Muscle layer of duodenum (tissue), 2 donors: ENCODE measurements at regions not wholly inside any gene's neighbourhood (a gene's known extent, or its start where the extent isn't known, plus 50 kb on each side); places are given as distances from the start of the nearest gene placed in this dataset.

Experiments
- H3K27ac ChIP-seq: one replicate; pipeline ENCODE4 v1.7.0; 2013; ENCODE audit warnings: mild to moderate bottlenecking, low read length
- H3K27me3 ChIP-seq: one replicate; pipeline ENCODE4 v1.7.0; 2013; ENCODE audit warnings: low read depth, mild to moderate bottlenecking, control low read depth, low read length
- H3K36me3 ChIP-seq, 2 donors: one replicate each; pipeline ENCODE4 v1.7.0; 2013; ENCODE audit warnings: low read length in 2 of 2, control low read depth in 1 of 2, mild to moderate bottlenecking in 1 of 2; ENCODE audit not compliant: insufficient read depth in 2 of 2, control insufficient read depth in 1 of 2
- H3K4me1 ChIP-seq, 2 donors: one replicate each; pipeline ENCODE4 v1.7.0; 2013; ENCODE audit warnings: low read length in 2 of 2, mild to moderate bottlenecking in 2 of 2, control low read depth in 1 of 2, moderate library complexity in 1 of 2; ENCODE audit not compliant: insufficient read depth in 2 of 2, control insufficient read depth in 1 of 2
- H3K4me3 ChIP-seq, 2 donors: one replicate each; pipeline ENCODE4 v1.7.0; 2013; ENCODE audit warnings: low read length in 2 of 2, low read depth in 1 of 2, mild to moderate bottlenecking in 1 of 2
- H3K9me3 ChIP-seq, 2 donors: one replicate each; pipeline ENCODE4 v1.7.0; 2013; ENCODE audit warnings: low read length in 2 of 2, control low read depth in 1 of 2, mild to moderate bottlenecking in 1 of 2; ENCODE audit not compliant: control insufficient read depth in 1 of 2
- donor health status: healthy.

DNA sequence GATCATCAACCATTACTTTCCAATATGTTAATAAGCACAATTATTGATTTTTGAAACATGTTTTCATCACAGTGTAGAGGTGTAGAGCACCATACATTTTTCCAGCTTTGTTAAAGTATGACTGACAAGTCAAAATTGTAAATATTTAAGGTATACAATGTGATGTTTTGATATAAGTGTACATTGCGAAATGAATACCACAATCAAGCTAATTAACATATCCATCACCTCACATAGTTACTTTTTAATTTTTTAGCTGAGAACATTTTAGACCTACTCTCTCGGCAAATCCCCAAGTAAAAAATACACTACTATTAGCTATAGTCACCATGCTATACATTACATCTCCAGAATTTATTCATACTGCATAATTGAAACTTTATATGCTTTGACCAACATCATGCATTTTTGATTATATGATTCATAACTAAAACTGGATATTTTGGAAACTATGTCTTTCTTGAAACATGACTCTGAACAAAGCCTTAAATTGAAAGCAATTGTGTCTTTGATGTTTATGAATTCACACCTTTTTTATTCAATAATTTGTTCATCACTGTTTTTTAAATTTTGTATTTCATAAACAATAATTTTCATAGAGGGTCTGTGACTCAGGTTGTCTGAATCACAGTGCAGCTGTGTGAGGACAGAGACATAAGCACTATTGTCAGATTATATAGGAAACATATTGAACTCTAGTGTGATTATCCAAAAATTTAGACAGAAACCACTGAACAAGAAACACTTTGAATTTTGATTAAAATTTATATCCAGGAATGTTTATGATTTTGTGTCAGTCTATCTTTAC is 486.1 kb downstream of the SEMA3D start:
- Histone ChIP-seq H3K4me1 (no peaks in the 10 kb centered on the region), H3K27me3 (no peaks in the 10 kb centered on the region), H3K4me3 (no peak overlapping the region), H3K36me3 (no peaks in the 10 kb centered on the region), H3K27ac (no peak overlapping the region), H3K9me3 (no peaks in the 10 kb centered on the region)

DNA sequence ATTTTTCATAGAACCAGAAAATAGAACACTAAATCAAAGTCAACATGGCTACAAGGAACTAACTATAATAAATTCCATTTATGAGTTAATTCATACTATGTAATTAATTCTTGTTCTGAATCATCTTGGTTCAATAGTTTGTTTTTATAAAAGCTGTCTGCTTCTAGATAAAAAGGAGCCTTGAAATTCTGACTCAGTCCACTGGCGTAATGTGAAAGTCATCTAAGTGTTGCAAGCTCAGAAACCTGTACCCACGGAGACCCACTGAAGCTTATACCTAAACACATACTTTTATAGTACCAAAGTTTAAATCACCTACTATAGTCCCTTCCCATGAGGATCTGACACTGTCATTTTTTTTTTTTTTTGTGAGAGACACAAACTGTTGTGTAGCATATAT is 489.4 kb downstream of the SEMA3D start:
- H3K4me3 ChIP-seq, result no peak overlapping the region

DNA sequence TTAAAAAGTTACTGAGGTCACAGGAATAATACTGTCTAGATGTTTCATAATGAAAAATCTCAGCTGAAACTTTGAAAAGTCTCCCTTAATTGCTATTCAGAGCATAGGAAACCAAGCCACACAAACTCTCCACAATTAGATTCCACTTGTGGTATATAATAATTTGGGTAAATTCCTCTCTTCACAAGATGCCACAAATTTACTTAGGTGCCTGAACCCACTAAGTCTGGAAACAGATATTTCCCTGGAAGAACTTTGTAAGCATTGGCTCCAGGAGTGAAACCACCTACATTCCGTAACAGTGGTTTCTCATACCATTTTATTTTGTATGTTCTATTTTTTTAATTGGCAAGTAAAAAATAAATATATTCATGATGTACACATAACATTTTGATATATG is 493.4 kb downstream of the SEMA3D start:
- Histone ChIP-seq H3K36me3 (no peaks in the 10 kb centered on the region), H3K9me3 (no peaks in the 10 kb centered on the region), H3K4me3 (no peak overlapping the region), H3K4me1 (no peaks in the 10 kb centered on the region), H3K27ac (no peak overlapping the region), H3K27me3 (no peaks in the 10 kb centered on the region)

More for the DNA sequence above, 489.4 kb downstream of the SEMA3D start:
- no peaks in the 10 kb centered on the region for H3K36me3 ChIP-seq
- no peaks in the 10 kb centered on the region for H3K9me3 ChIP-seq
- no peak overlapping the region for H3K27ac ChIP-seq
- H3K4me1 ChIP-seq, result no peaks in the 10 kb centered on the region
- H3K27me3 ChIP-seq, result no peaks in the 10 kb centered on the region

DNA sequence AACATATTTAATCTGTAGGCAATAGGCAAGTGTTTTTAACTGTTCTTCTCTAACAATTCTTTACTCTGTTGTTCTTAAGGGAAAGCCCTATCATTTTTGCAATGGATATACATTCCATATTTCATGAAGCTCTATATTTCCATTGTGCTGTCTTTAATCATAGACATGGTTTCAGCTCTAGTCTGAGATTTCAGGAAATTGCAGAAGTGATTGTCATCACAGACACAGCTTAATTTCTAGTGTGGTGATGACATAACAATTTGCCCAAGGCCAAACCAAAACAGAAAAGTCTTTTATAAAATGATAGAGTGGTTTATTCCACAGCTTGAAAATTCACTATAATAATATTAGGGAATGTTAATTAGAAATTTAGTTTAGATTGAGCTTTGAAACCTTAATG is 494.1 kb upstream of the SEMA3A start:
- H3K27me3 ChIP-seq, result no peaks in the 10 kb centered on the region
- H3K4me1 ChIP-seq, result no peaks in the 10 kb centered on the region
- no peaks in the 10 kb centered on the region for H3K36me3 ChIP-seq
- H3K27ac ChIP-seq, result no peak overlapping the region
- H3K9me3 ChIP-seq, result no peaks in the 10 kb centered on the region
- H3K4me3 ChIP-seq, result no peak overlapping the region

DNA sequence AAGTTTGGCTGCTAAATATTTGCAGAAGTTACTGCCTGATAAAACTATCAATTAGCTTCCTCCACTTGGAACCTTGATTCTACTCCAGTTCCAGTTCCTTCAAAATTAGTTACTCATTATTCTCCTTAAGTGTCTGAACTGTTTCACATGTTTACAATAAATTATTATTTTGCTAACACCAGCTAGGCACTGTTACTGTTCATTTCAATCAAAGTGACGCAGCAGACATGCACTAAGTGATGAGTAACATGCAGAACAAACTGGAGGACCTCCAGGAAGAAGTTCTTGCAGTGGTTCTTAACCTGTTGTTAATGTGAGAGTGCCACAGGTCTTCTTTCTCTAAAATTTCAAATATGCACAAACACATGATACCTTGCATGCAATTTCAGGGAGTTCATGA is 491.8 kb upstream of the SEMA3A start:
- no peaks in the 10 kb centered on the region for H3K36me3 ChIP-seq
- H3K4me3 ChIP-seq, result no peak overlapping the region
- H3K27me3 ChIP-seq, result no peaks in the 10 kb centered on the region
- H3K27ac ChIP-seq, result no peak overlapping the region
- no peaks in the 10 kb centered on the region for H3K4me1 ChIP-seq
- no peaks in the 10 kb centered on the region for H3K9me3 ChIP-seq

DNA sequence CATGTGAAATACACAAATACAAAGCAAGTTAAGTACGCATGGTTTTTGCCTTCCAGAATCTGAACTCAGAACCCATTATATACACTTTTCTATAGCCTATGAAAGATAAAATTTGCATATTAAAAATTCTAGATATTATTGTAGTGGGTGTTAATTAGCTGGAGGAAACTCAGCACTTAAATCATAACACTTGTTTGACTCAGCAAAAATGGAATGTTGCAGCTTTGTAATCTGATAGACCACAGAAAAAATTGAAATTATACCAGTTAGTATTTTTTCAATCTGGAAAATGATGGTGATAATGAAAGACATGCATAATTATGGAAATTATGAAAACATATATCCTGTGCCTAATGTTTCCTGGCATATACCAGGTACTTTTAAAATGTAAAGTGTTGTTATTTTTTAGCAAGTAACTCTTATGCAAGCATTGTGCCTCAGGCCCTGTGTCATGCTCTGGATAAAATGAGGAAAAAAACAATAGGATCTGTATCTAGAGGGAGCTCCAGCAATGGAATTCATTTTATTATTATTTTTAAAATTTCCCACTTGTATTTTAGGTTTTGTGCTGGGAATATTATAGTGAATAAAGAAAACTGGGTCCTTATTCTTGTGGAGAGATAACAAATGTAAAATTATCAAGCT is 490.4 kb upstream of the SEMA3A start:
- Histone ChIP-seq H3K4me1 (no peaks in the 10 kb centered on the region), H3K4me3 (no peak overlapping the region), H3K36me3 (no peaks in the 10 kb centered on the region), H3K9me3 (no peaks in the 10 kb centered on the region), H3K27me3 (no peaks in the 10 kb centered on the region), H3K27ac (no peak overlapping the region)

DNA sequence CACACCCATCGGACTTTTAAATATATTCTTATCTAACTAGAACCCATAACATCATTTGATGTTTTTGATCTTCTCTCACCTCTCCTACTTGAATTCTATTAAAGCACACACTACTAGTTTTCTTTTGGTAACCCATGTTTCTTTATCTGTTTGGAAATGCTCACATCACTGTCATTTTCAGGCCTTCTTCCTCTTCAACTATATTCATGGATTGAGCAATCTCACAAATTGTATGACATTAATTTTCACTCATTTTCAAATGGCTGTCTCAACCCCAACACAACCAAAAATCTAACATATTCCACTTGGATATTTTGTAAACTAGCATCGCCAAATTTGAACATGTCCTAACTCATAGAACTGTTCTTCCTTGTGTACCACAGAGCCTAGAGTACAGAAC is 488.0 kb upstream of the SEMA3A start:
- H3K9me3 ChIP-seq, result no peaks in the 10 kb centered on the region
- H3K4me3 ChIP-seq, result no peak overlapping the region
- no peaks in the 10 kb centered on the region for H3K4me1 ChIP-seq
- no peaks in the 10 kb centered on the region for H3K36me3 ChIP-seq
- no peak overlapping the region for H3K27ac ChIP-seq
- H3K27me3 ChIP-seq, result no peaks in the 10 kb centered on the region

DNA sequence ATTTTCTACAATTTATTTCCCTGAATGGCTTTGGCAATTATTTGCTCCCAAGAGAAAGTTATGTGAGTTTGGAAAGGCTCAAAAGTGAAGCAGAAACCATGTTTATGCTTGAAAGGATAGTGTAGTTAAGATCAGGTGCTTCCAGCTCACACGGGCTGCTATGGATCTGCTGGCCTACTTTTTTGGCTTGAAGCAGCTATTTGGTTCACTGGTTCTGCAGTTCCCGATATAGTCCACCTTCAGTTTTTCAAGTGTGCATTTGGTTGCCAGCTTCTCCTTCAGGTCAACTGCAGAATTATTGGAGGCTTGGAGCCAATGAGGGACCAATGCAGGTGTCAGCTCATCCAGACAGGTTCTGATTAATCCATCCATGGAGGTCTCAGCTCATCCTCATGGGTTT is 484.3 kb upstream of the SEMA3A start:
- no peaks in the 10 kb centered on the region for H3K36me3 ChIP-seq
- no peak overlapping the region for H3K27ac ChIP-seq
- H3K9me3 ChIP-seq, result no peaks in the 10 kb centered on the region
- no peaks in the 10 kb centered on the region for H3K27me3 ChIP-seq
- no peak overlapping the region for H3K4me3 ChIP-seq
- no peaks in the 10 kb centered on the region for H3K4me1 ChIP-seq

DNA sequence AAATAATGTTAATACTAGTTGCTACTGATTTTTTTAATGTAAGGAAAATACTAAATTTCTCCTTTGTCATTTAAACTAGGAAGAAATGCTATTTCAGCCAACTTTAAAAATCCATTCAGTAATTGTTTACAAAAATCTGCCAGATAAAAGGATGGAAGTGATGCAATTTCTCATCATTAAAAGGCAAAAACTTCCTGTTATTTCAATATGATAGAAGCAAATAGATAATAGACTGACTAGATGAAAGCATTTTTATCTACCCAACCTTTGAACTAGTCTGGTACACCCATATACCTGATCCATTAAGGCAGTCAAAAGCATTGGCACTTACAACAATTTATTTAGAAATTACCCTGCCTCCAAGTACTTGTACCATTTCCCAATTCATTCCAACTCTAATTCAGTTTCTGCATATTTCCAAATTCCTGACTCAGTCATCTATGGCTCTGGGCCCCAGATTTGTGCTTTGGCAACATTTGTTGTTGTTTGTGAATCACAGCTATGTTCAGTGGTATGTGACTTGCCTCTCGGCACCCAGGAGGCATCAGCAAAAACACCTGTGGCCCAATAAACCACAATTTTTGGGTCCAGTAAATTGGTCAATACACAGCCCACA is 482.6 kb upstream of the SEMA3A start:
- Histone ChIP-seq H3K9me3 (no peaks in the 10 kb centered on the region), H3K4me3 (no peak overlapping the region), H3K4me1 (no peaks in the 10 kb centered on the region), H3K27ac (no peak overlapping the region), H3K36me3 (no peaks in the 10 kb centered on the region), H3K27me3 (no peaks in the 10 kb centered on the region)

DNA sequence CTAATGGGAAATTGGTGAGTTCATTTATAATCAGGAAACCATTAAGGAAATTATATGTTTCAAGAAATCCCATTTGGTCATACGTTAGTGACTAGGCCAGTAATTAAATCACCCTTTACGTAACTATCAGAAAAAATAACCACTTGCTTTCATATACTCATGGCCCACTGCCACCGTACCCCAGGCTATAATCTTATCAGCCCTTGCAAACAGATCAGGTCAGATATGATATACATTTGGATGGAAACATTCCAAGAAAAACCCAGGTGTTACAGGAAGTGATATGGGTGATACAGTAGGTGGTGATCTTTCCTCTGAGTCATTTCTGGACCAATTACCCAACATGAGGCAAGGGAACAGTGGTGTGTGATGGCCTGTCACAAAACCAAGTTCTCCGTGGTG is 481.0 kb upstream of the SEMA3A start:
- Histone ChIP-seq H3K4me1 (no peaks in the 10 kb centered on the region), H3K27ac (no peak overlapping the region), H3K9me3 (no peaks in the 10 kb centered on the region), H3K27me3 (no peaks in the 10 kb centered on the region), H3K4me3 (no peak overlapping the region), H3K36me3 (no peaks in the 10 kb centered on the region)

DNA sequence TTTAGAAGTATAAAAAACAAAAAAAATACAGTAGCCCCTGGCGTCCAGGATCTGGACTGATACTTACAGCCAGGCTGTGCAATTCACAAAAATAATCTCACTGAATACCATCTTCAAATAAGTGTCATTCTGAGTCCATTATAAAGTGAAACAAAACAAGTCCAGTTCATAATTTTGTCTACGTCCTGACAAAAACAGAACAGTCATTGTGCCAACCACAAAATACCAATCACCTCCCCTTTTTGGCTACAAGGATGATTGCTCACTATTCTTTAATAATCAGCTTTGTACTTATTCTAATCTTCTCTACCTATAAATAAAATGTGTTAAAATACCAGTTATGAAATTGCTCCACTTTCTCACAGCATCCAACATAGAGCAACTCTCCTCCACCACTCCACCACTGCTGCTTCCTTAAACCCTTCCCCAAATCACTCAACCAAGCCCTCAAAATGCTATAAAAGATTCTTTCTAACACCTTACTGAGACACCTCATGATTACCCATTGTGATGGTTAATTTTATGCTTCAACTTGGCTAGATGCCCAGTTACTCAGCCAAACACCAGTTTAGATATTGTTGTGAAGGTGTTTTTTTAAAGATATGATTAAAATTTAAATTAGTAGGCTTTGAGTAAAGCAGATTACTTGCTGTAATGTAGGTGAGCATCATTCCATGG is 479.8 kb upstream of the SEMA3A start:
- Histone ChIP-seq H3K4me3 (no peak overlapping the region), H3K9me3 (no peaks in the 10 kb centered on the region), H3K27ac (no peak overlapping the region), H3K4me1 (no peaks in the 10 kb centered on the region), H3K36me3 (no peaks in the 10 kb centered on the region), H3K27me3 (no peaks in the 10 kb centered on the region)
